EH (cell line): ENCODE measurements at regions not wholly inside any gene's neighbourhood (a gene's known extent, or its start where the extent isn't known, plus 50 kb on each side); places are given as distances from the start of the nearest gene placed in this dataset.
"Not testable (repeated sequence)": the region's sequence is repeated elsewhere in the genome, so short reads cannot be mapped to it uniquely, and the experiment has no call there.

ENCODE experiments used
- DNase-seq: peaks from one replicate; pipeline ENCODE4 v3.0.0-alpha.2; 2015; ENCODE audit warnings: low read depth

DNA sequence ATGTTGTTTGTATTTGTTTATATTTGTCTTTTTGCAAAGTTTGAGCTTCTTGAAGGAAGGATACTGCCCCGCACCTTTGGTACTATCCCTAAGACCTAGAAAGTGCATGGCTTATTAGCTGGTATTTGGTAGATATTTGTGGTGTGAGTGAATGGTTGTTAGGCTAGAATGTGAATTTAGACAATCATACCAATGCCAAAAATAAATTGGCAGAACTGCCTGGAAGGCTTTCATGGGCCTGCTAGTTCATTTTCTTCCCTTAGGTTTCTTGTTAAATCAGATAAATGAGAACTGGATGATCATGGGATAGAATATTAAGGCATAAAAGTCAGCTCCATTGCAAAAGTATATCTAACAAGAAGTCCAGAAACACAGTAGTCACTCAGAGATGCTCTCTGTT is 147.5 kb upstream of the TSLP start:
- DNase-seq: no peak

DNA sequence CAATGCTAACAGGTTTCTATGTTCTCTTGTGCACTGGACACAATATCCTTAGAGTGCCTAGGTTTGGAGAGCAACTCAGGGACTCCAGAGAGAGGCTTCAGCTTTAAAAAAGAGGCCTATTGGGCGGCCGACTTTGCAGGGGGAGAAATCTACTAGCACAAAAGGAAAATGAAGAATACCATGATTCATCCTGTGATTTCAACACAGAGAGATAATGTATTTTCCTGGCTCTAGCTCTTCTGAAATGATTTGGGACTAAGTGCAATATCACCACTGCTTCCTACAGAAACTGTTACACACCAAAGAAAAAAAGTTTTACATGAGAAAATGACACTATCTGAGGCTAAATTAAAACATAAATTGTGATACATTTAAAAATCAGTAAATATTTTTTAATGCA is 146.1 kb upstream of the TSLP start:
- no peak for DNase-seq

DNA sequence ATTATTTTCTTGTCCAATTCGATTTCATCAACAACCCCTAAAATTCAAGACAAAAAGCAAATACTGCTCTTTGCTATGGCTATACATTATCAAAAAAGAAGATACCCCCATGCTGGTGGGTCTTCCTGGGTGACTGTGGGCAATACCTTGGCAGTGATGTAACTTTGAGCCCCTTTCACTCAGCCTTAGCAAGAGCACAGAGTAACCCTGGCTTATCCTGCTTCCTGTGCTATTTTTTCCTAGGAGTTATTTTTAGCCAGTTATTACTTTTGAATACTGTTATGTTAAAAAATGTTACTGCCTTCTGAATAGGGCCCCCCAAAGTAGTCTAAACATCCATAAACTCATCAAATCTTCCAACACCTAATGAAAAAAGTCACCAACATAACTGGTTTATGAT is 145.6 kb upstream of the TSLP start:
- DNase-seq: no peak

DNA sequence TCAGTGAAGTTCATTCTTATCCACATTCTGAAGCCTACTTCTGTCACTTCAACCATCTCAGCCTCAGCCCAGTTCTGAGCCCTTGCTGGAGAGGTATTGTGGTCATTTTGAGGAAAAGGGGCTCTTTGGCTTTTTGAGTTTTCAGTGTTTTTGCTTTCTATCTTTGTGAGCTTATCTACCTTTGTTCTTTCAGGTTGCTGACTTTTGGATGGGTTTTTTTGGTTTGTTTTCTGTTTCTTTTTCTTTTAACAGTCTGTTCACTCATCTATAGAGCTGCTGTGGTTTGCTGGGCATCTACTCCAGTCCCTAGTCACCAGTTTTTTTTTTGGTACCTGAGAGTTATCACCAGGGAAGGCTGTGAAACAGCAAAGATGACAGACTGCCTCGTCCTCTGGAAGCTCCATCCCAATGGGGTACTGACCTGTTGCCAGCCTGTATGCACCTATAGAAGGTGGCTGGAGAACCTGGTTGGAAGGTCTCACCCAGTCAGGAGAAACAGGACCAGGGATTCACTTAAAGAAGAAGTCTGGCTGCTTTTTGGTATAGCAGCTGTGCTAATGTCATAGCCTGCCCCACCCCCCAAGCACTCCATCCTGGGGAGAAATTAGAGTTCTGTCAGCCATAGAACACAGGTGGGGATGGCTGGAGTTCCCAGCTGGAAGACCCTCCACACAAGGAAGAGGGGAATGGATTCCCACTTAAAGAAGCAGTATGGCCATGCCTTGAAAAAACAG is 138.6 kb upstream of the TSLP start:
- DNase-seq: no peak

DNA sequence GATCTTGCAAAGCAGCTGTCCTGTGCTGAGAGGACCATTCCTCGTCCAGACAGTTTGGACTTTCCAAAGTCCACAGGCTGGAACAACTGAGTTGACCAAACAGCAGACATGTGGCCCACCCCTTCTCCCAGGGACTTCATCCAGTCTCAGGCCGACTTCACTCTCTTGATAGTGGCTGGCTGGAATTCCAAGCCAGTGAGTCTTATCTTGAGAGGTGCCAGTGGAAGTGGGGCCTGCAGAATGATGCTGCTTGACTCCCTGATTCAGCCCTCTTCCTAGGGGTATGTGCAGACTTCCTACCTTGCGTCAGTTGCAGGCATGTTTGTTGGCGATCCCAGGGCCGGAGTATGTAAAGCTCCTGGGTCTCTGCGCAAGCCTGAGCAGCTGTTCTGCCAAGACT is 131.4 kb upstream of the TSLP start:
- peak; percentile 4 for DNase-seq

DNA sequence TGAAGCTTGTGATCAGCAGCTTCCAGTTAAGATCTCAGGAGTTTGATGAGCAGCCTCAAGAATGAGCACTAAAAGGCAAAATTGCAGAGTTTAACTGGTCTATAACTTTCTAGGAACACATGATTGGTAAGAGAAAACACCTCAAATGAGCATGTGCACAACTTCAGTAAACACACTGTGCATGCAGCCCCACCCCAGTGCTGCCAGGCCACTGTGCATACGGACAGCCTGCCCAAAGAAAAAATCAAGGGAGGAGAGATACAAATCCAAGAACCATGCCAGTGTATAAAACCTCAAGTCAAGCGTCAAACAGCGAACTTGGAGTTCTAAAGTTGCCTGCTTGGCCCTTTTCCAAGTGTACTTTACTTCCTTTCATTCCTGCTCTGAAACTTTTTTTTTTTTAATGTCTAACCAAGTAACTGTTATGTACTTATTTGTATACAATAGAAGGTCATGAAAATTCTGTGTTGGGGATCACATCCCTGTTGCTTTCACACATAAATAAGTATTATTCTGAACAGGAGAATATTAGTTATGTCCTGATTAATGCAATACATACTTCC is 125.6 kb upstream of the TSLP start:
- no peak for DNase-seq

DNA sequence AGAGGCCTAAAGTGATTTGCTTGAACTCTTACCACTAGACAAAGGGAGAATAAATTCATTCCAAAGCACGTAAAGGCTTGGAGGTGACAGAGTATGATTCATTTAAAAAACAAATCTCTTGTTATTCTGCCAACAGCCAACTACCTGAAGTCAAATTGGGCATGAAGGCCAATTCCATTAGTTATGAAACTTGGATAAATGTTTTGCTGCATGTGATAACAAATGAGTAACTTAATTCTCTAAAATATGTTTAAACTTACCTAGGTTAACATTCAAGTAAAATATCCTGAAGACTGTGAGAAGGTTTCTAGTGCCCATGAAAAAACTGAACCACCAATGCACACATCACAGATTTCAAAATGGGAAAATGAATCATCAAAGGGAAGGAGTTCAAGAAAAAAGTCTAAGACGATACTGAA is 120.1 kb upstream of the TSLP start:
- no peak for DNase-seq

DNA sequence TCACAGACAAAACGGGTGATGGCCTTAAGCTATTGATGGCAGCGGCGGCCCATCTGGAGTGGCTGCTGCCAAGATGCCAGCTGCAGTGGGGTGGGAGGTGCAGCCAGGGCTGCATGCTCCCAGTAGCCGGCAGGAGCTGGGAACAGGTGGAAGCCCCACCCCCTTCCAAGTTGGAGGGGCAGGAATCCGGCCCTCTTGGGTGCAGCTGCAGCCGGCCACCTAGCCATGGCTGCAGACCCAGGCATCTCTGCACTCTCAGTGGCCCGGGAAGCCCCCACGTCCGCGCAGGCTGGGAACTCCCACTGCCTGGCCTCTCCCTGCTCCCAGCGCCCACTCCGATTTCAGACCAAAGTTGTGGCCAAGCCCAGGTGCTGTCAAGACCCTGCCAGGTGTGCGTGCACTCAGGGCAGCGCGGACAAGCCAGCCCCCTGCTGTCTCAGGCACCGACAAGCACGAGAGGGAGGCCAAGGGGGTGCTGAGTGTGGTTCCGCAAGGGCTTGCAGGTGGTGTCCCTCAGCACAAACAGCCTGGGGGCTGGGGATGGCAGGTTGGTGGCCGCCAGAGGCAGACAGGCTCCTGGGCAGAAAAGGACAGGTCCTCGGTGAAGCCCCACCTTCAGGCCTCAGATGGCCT is 115.1 kb upstream of the TSLP start:
- no peak for DNase-seq

DNA sequence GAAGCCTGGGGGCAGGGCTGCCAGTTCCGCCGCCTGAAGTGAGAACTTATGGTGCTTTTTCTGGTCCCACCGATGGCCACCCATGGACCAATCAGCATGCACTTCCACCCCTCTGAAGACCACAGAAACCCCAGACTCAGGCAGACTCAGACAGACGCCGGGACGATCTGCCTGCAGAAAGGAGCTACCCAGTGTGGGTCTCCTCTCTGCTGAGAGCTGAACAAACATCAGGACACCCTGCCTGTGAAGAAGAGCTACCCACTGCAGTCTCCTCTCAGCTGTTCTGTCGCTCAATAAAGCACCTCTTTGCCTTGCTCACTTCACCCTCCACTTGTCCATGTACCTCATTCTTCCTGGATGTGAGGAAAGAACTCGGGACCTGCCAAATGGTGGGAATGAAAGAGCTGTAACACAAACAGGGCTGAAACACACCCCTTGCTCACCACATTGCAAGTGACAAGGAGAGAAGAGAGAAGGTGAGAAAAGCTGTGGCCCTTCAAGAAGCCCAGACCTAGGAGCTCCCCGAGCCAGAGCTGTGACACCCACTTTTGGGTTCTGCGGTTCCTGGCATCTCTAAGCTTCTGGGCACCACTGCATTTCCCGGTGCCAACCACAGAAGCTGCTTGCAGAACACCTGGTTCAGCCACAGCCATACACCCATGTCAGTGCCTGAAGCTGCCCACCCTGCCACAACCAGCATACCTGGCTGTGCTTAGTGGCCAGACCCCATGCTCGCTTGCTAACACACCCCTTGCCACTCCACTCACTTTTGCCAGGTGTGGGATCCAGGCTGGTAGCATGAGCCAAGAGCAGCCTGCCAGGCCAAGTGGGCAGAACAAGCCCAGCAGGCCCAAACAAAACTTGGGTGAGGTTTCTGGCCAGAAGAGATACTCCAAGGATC is 114.3 kb upstream of the TSLP start:
- no peak for DNase-seq

DNA sequence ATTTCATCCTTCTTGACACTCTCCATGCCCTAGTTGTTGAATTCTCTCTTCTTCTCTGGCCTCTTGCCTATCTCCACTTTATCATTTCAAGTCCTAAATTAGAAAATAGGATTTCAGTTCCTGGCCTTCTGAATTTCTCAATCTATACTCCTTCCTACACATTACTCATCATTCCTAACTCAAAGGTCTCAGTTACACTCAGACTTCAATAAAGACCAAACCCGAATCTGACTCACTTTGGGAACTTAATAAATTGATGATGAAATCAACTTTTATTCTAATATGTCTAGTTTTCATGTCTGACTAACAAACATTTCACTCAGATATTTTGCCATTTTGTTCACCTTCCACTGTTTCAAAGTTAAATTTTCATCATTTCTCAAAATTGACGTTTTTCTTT is 113.6 kb upstream of the TSLP start:
- no peak for DNase-seq

DNA sequence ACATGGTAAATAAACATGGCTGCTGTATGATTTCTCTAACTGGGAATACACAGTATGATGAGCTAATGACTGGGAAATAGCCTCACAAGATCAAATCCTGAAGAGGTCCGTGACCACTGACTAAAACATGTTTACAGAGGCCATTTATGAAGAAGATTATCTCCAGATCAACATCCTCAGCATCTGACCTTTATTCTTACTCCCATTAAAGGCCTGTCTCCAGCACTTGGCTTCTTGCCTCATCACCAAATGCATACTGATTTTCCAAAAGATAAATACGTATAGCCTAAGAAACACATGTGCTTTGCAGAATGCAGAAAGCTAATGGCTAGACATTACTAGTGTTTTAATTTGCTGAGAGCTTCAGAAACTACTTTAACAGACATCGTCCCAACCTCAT is 108.0 kb upstream of the TSLP start:
- DNase-seq: peak; percentile 27

DNA sequence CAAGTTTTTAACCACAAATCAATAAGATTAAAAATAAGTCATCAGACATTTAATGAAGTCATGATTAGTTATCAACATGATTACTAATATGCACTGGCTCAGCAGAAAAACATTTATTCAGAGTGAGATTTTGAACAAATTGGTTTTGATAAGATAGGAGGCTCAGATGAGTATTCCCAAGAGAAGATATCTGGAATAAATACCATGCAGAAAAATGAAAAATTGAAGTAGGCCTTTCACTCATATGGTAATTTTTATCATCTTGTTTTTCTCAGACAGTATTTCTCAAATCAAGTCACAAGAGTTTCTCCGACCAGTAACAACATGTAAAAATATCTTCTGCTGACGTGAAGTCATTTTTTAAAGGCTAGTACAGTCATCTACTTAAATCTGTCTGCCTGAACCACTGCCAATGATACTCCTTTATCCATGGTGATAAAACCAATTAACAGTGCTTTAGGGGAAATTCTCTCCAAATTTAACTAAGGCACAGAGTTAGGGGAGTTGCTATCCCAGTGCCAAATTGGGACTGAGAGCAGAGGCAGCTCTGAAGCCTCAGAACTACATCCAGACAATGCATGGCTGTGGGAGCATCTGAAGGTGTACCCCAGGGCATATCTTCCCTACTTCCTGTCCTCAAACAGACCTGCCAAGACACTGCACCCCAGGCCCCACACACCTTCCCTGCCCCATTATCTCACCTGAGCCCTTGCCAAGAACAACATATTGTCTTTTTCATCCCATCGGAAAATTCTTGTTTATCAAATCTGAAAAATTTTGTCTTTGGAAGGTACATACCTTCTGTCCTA is 105.5 kb upstream of the TSLP start:
- peak; percentile 4 for DNase-seq

DNA sequence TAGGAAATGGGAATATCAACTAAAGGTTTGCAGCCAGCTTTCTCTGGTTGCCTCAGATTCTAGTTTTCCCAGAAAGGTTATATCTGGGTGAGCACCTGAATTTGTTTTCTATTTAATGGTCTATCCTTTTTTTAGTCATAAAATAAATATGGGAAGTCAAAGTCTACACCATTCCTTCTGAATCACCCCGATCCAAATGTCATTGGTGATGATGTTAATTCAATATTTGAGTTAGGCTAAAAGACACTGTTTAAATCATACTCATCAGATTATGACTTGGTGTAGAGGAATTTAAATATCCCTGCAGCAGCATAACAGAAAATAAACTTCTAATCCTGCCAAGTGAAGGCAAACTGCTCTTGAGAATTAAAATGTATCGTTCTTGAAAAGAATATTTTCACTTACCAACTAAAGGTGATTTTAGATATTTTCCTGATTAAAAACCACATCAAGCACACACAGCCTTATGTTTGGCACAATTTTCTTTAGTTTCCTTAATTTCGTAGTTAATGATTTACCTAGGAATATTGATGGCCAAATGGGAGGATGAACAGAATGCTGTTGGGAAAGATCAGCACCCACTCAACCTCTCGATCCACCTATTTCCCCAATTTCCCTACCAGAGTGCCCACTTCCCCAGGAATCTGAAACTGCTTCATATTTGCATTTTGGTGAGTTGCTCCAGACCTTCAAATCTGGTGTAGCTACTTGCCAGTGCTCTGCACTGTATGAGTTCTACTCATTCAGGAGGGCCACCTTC is 103.1 kb upstream of the TSLP start:
- no peak for DNase-seq

DNA sequence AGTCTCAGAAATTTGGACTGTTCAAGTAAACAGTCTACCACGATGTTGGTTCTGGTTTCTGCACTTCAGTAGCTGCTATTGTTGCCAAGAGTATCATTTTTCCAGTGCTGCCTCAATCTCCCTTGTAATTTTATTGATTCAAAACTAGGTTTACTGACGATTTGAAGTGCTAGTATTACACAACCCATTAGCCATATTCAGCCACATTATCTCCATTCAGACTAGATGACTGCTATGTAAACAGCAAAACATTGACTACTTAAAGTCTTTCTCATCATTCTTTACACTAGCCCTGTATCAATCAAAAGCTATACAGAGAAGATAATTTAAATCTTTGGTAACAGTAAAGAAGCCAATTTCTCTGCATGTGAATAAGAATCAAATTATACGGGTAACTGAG is 102.0 kb upstream of the TSLP start:
- no peak for DNase-seq

DNA sequence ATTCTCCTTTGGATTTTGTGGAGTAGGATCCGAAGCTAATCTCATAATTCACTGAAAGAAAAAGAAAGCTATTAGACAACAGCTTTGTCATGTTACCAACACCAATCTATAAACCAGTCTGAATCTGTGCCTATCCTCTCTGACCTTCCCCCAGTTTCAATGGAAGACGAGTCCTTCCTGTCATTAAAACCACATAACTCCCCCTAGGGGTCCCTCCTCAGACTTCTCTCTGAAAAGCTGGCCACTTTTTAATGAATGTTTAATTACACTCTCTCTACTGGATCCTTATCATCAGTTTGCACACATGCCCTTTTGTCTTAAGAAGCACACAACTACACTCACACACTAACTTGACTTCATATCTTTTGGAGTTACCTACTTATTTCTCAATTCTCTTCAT is 98.0 kb upstream of the TSLP start:
- DNase-seq: no peak

DNA sequence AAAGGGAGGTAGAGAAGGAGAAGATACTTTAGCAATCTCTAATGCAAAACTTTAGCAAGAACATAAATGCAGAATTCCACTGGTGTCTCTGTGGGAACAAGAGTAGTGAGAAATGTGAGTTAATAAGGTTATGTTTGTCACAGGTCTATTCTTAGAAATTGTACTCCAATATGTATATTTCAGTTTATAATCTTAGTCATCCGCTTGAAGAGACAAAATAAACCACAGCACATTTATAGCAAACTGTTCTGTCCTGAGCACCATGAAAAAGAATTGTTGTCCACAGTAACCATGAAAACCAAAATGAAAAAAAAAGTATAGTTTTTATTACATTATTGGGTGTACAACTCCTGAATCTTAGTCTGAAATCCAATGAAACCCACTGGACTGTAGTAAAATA is 93.6 kb upstream of the TSLP start:
- DNase-seq: no peak

DNA sequence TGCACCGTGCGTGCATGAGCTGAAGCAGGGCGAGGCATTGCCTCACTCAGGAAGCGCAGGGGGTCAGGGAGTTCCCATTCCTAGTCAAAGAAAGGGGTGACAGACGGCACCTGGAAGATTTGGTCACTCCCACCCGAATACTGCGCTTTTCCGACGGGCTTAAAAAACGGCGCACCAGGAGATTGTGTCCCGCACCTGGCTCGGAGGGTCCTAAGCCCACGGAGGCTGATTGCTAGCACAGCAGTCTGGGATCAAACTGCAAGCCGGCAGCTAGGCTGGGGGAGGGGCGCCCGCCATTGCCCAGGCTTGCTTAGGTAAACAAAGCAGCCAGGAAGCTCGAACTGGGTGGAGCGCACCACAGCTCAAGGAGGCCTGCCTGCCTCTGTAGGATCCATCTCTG is 85.6 kb upstream of the TSLP start:
- not testable (repeated sequence) for DNase-seq

DNA sequence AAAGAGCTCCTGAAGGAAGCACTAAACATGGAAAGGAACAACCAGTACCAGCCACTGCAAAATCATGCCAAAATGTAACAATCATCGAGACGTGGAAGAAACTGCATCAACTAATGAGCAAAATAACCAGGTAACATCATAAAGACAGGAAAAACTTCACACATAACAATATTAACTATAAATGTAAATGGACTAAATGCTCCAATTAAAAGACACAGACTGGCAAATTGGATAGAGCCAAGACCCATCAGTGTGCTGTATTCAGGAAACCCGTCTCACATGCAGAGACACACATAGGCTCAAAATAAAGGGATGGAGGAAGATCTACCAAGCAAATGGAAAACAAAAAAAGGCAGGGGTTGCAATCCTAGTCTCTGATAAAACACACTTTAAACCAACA is 83.9 kb upstream of the TSLP start:
- DNase-seq: not testable (repeated sequence)

DNA sequence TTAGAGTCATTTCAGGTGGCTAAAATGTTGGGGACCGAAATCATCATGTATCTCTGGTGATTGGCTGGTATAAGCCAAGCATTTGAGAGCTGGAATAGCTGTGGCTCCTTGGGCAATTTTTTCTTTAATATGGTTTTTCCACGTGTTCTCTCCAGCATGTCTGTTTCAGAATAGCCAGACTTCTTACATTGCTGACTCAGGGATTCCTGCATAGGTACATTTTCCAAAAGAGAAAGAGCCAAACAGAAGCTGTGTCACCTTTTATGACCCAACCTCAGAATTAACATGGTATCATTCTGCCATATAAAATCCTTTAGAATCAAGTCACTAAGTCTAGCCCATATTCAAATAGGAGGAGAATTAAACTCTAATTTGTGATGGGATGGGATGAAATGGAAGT is 74.8 kb upstream of the TSLP start:
- no peak for DNase-seq

DNA sequence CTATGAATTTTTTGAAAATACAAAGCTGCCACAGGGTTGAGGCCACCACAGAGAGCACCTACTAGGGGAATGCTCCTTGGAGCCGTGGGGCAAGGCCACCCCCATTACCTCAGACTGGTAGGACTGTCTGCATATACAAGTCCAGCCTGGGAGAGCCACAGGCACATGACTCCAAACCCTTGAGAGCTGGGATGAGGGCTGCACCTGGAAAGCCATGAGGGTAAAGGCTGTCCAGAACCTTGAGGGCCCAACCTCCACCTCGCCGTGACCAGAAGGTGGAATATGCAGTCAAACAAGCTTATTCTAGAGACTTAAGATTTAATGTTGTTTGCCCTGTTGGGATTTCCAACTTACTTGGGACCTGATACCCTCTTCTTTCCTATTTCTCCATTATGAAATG is 69.5 kb upstream of the TSLP start:
- no peak for DNase-seq

DNA sequence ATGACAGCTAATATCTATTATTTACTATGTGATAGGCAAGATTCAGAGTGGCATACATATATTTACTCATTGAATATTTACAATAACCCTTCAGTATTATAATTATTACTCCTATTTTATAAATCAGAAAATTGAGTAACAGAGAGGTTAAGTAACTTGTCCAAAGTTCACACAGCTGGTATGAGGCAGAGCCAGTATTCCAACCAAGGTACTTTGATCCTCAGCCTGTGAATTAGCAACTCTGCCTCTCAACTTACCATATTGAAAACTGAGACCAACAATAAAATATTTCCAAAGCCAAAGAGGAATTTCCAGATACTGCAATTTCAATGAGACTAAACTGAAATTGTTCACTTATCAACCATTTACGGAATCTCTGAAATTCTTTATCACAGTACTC is 67.9 kb upstream of the TSLP start:
- DNase-seq: no peak
